Stomach (tissue), 8 donors: ENCODE measurements at regions not wholly inside any gene's neighbourhood (a gene's known extent, or its start where the extent isn't known, plus 50 kb on each side); places are given as distances from the start of the nearest gene placed in this dataset.

Experiments
- DNase-seq, 2 donors: peaks; one replicate each; pipeline versions ENCODE4 v3.0.0 to v3.0.0-alpha.2; 2013 to 2019
- H3K27ac ChIP-seq, 5 donors: fragments of 200-600 bp in 4 of 5; sonication (generic) in 4 of 5; one replicate each; pipeline ENCODE4 v1.5.1; 2013 to 2019; ENCODE audit warnings: mild to moderate bottlenecking in 1 of 5, moderate library complexity in 1 of 5
- H3K27me3 ChIP-seq, 3 donors: fragments of 200-600 bp; sonication (generic); one replicate each; pipeline ENCODE4 v1.5.1; 2017 to 2019; ENCODE audit warnings: mixed run types in 1 of 3
- H3K36me3 ChIP-seq, 4 donors: fragments of 200-600 bp; sonication (generic); 1 replicate in 3 of 4; 2 replicates in 1 of 4; pipeline ENCODE4 v1.5.1; 2016 to 2019
- H3K4me1 ChIP-seq, 4 donors: fragments of 200-600 bp; sonication (generic); one replicate each; pipeline ENCODE4 v1.5.1; 2016 to 2019
- H3K4me3 ChIP-seq, 4 donors: fragments of 200-600 bp; sonication (generic) in 3 of 4; one replicate each; pipeline ENCODE4 v1.5.1; 2016 to 2019; ENCODE audit warnings: mild to moderate bottlenecking in 1 of 4
- H3K9me3 ChIP-seq, 4 donors: fragments of 200-600 bp; sonication (generic); one replicate each; pipeline ENCODE4 v1.5.1; 2016 to 2019
- EP300 ChIP-seq: sonication (generic); formaldehyde crosslinking; IDR thresholded peaks from one replicate; pipeline ENCODE4 v1.6.1; 2017; ENCODE audit warnings: antibody characterized with exemption
- POLR2A ChIP-seq, 4 donors: fragments of 450-650 bp; IDR thresholded peaks; one replicate each; pipeline ENCODE4 v1.6.1; 2016; ENCODE audit warnings: antibody characterized with exemption in 4 of 4, control low read depth in 2 of 4, mild to moderate bottlenecking in 1 of 4, moderate library complexity in 1 of 4
- POLR2AphosphoS5 ChIP-seq, 3 donors: sonication (generic); formaldehyde crosslinking; IDR thresholded peaks; one replicate each; pipeline ENCODE4 v1.6.1; 2016; ENCODE audit warnings: antibody characterized with exemption in 3 of 3
- WGBS, 5 donors: extraction: QIAGEN DNeasy Blood & Tissue Kit in 3 of 5; methylation state at CpG; one replicate each; pipeline versions ENCODE4 v1.1.5 to v1.1.7; 2013 to 2018; 5-methylcytosine and 5-hydroxymethylcytosine counted together
- intact Hi-C: fragments of 100-400 bp; cut with DNase I; formaldehyde crosslinking; loops from one replicate; pipeline ENCODE4 v1.15.1; 2023; ENCODE audit warnings: low total_unique reads
- TF ChIP-seq, protein P1 (sequence below), 7 experiments: fragments of 450-650 bp in 4 of 7; fragments of 200-600 bp in 3 of 7; sonication (generic) in 3 of 7; IDR thresholded peaks; one replicate each; pipeline ENCODE4 v1.5.1; 2016 to 2019; ENCODE audit warnings: antibody characterized with exemption in 7 of 7, control low read depth in 2 of 7, mild to moderate bottlenecking in 1 of 7
- donor health status: healthy with polysubstance abuse.
- donor health status: Bipolar disorder and iron deficiency.
- donor health status: healthy.

DNA sequence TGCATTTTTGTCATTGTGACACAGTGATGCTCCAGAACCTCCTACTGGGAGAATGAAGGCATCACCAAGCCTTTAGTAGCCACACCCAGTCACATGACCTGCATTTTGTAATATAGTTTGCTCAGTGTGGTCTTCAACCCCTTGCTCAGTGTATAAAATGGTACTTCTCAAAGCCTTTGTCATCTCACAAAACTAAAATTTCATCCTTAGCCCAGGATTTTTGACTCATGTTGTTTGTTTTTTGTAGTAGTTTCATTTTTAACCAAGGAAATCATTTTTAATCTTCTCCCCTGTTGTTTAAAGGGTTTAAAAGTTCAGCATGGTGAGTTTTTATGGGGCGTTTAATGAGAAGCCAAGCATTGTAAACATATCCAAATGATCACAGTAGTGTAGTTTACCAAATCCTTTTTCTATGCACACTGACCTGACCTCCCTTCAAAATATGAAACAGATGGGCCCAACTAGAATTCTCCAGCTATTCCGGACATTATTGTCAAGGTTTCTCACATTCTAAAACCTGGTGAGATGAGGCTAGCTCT, 123.5 kb upstream of the IL12A start:
- peak overlapping the region in 4 of 5 donors; percentile 30 to 67 (median 58) for H3K27ac ChIP-seq
- H3K36me3 ChIP-seq = peaks cover 0 to 7% (median 2%) of the 10 kb centered on the region in 4 donors
- WGBS, 5 donors = 48 to 73% (median 62%) methylated on average over 2 of the region's 2 CpGs
- no peaks in the 10 kb centered on the region for H3K27me3 ChIP-seq
- H3K4me1 ChIP-seq = peaks cover 0 to 54% (median 30%) of the 10 kb centered on the region in 4 donors
- no peak overlapping the region for H3K4me3 ChIP-seq
- H3K9me3 ChIP-seq = no peaks in the 10 kb centered on the region
- intact Hi-C loops = no loop called here
- no peak for DNase-seq
- TF ChIP-seq, protein P1, sequence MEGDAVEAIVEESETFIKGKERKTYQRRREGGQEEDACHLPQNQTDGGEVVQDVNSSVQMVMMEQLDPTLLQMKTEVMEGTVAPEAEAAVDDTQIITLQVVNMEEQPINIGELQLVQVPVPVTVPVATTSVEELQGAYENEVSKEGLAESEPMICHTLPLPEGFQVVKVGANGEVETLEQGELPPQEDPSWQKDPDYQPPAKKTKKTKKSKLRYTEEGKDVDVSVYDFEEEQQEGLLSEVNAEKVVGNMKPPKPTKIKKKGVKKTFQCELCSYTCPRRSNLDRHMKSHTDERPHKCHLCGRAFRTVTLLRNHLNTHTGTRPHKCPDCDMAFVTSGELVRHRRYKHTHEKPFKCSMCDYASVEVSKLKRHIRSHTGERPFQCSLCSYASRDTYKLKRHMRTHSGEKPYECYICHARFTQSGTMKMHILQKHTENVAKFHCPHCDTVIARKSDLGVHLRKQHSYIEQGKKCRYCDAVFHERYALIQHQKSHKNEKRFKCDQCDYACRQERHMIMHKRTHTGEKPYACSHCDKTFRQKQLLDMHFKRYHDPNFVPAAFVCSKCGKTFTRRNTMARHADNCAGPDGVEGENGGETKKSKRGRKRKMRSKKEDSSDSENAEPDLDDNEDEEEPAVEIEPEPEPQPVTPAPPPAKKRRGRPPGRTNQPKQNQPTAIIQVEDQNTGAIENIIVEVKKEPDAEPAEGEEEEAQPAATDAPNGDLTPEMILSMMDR (IDR thresholded peaks at IDR 0.05) = no peak
- no peak for TF ChIP-seq POLR2A (IDR thresholded peaks at IDR 0.05)
- no peak for TF ChIP-seq EP300
- no peak for TF ChIP-seq POLR2AphosphoS5 (IDR thresholded peaks at IDR 0.05)

GRCh38 chr3:159866201-159866746, 122.4 kb upstream of the IL12A start:
- peaks cover 0 to 44% (median 20%) of the 10 kb centered on the region in 4 donors for H3K4me1 ChIP-seq
- peaks cover 0 to 7% (median 2%) of the 10 kb centered on the region in 4 donors for H3K36me3 ChIP-seq
- 21 to 52% (median 26%) methylated on average over 5 of the region's 5 CpGs for WGBS, 5 donors
- no peaks in the 10 kb centered on the region for H3K27me3 ChIP-seq
- intact Hi-C loops = no loop called here
- peak overlapping the region in 4 of 5 donors; percentile 30 to 67 (median 58) for H3K27ac ChIP-seq
- H3K9me3 ChIP-seq = no peaks in the 10 kb centered on the region
- H3K4me3 ChIP-seq = no peak overlapping the region
- no peak for TF ChIP-seq EP300
- no peak for TF ChIP-seq POLR2A (IDR thresholded peaks at IDR 0.05)
- TF ChIP-seq, protein P1 (IDR thresholded peaks at IDR 0.05) = no peak
- no peak for TF ChIP-seq POLR2AphosphoS5 (IDR thresholded peaks at IDR 0.05)
- DNase-seq = no peak

DNA sequence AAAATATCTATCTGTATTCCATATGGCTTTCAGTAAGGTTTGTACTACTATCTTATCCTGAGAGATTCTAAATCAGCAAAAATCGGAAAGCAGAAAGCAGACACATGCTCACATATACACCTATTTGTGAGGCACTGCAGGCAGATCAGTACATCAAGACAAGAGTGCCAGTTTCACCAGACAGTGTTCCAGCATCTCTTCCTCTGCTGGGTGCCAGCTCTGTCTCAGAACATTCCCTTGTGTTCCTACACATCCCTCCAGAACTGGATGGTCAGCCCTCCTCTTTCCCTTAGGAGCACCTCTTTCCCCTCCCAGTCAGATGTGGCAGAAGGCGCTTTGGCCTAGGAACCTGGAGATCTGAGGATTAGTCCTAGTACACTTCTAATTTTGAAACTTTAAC, 121.3 kb upstream of the IL12A start:
- no peak for DNase-seq
- peaks cover 0 to 44% (median 20%) of the 10 kb centered on the region in 4 donors for H3K4me1 ChIP-seq
- peak overlapping the region in 2 of 5 donors; percentile 66 to 67 for H3K27ac ChIP-seq
- peaks cover 0 to 7% (median 2%) of the 10 kb centered on the region in 4 donors for H3K36me3 ChIP-seq
- H3K4me3 ChIP-seq = no peak overlapping the region
- H3K9me3 ChIP-seq = no peaks in the 10 kb centered on the region
- TF ChIP-seq POLR2A (IDR thresholded peaks at IDR 0.05) = no peak
- TF ChIP-seq, protein P1 (IDR thresholded peaks at IDR 0.05) = no peak
- no peak for TF ChIP-seq POLR2AphosphoS5 (IDR thresholded peaks at IDR 0.05)
- TF ChIP-seq EP300 = no peak
- 67 to 94% (median 74%) methylated on average over 2 of the region's 2 CpGs for WGBS, 5 donors
- intact Hi-C loops = no loop called here
- H3K27me3 ChIP-seq = no peaks in the 10 kb centered on the region

- Histone ChIP-seq H3K9me3 (no peaks in the 10 kb centered on the region), H3K27ac (no peak overlapping the region), H3K4me3 (no peak overlapping the region), H3K36me3 (peaks cover 0 to 7% (median 2%) of the 10 kb centered on the region in 4 donors), H3K4me1 (peaks cover 0 to 38% (median 13%) of the 10 kb centered on the region in 4 donors), H3K27me3 (no peaks in the 10 kb centered on the region)
- DNase-seq = no peak
- intact Hi-C loops = no loop called here
- 51 to 62% (median 55%) methylated on average over 1 of the region's 1 CpG for WGBS, 5 donors
- no peak for TF ChIP-seq POLR2AphosphoS5 (IDR thresholded peaks at IDR 0.05)
Measured at GRCh38 chr3:159870723-159871122, 117.9 kb upstream of the IL12A start.
